ENCODE measurements at regions not wholly inside any gene's neighbourhood (a gene's known extent, or its start where the extent isn't known, plus 50 kb on each side); places are given as distances from the start of the nearest gene placed in this dataset.
A peak's percentile ranks its signal among the peaks of the same experiment; 100 is the strongest.
"Not testable (repeated sequence)": the region's sequence is repeated elsewhere in the genome, so short reads cannot be mapped to it uniquely, and the experiment has no call there.

GRCh38 chr13:59300355-59301173, 863.2 kb downstream of the DIAPH3 start:
- no peak for DNase-seq (ENCODE audit: low spot score)

DNA sequence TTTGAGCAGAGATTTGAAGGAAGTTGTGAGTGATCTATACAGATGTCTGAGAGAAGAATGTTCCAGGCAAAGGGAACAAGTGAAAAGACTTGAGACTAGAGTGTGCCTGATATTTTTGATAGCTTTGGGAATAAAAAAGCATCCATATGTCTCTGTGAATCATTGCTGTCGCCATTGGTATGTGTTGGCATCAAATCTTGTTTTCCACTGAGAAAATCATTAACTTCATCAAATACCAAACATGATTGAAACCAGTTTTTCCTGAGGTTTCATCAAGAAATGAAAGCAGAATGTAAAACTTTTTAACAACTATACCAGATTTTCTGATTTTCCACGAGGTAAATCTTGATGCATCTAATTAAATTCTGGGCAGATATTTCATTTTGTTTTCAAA, 862.6 kb downstream of the DIAPH3 start:
- no peak for DNase-seq (ENCODE audit: low spot score)

GRCh38 chr13:59303433-59303832, 860.3 kb downstream of the DIAPH3 start:
- no peak for DNase-seq (ENCODE audit: low spot score)

GRCh38 chr13:59304596-59304995, 859.1 kb downstream of the DIAPH3 start:
- no peak for DNase-seq (ENCODE audit: low spot score)

- no peak for DNase-seq (ENCODE audit: low spot score)
These were observed 857.8 kb downstream of the DIAPH3 start for GRCh38 chr13:59305896-59306295.

DNA sequence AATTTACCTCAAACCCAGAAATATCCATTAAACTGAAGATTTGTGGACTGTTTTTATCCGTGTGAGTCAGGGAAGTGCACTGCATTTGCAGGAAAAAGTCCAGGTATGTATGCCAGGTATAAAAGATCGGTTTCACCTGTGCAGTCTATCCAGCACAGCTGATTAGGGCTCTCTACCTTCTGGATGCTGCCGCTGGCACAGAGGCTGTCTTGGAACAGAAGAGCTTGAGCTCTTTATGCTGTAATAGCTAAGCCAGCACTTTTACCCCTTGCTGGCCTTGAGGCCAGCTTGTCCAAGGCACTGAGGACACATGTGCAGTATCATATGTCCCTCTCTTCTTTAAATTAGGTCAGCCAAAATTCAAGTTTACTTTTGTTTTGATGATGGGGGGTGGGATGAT, 851.0 kb downstream of the DIAPH3 start:
- DNase-seq (ENCODE audit: low spot score), result no peak

DNA sequence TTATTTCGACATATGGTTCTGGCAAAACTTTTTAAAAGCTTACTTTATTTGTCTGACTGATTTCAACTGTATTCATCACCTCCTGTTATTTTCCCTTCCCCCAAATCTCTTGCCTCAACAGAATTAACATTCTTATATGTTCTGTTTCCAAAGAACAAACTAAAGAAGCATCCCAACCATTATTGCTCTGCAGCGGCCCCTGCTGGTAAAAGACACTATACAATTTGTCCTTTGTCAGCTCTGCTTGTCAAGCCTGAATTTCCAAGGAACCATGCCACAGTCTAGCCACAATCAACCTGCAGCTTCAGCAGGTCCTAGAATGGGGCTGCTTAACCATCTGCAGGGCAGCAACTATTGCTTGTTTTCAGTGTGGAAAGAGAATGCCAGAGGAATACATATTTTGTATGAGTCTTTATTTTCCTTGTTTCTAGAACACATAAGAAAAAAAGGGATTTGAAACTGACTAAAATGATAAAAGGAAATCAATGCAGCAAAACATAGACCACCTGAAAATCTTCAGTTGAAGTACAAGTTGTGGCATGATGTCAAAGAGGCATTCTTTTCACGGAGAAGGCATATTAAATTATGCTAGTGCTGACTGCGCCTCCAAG, 845.3 kb downstream of the DIAPH3 start:
- peak; percentile 41 for DNase-seq (ENCODE audit: low spot score)

- DNase-seq (ENCODE audit: low spot score), result no peak
These were observed 844.5 kb downstream of the DIAPH3 start for GRCh38 chr13:59319276-59319675.

GRCh38 chr13:59320021-59320420, 843.7 kb downstream of the DIAPH3 start:
- no peak for DNase-seq (ENCODE audit: low spot score)

DNA sequence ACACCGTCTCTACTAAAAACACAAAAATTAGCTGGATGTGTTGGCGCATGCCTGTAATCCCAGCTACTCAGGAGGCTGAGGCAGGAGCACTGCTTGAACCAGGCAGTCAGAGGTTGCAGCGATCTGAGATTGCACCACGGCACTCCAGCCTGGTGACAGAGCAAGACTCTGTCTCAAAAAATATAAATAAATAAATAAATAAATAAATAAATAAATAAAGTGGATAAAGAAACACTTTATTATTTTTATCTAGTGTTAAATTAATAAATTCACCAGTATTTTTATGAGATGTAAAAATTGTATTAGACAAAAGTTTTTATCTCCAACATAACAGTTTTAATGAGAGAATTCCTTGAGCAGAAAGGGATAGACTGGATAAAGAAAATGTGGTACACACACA, 839.3 kb downstream of the DIAPH3 start:
- DNase-seq (ENCODE audit: low spot score), result not testable (repeated sequence)

GRCh38 chr13:59326717-59327116, 837.0 kb downstream of the DIAPH3 start:
- DNase-seq (ENCODE audit: low spot score), result no peak

- DNase-seq (ENCODE audit: low spot score), result no peak
These were observed 833.0 kb downstream of the DIAPH3 start for GRCh38 chr13:59330764-59331163.

DNA sequence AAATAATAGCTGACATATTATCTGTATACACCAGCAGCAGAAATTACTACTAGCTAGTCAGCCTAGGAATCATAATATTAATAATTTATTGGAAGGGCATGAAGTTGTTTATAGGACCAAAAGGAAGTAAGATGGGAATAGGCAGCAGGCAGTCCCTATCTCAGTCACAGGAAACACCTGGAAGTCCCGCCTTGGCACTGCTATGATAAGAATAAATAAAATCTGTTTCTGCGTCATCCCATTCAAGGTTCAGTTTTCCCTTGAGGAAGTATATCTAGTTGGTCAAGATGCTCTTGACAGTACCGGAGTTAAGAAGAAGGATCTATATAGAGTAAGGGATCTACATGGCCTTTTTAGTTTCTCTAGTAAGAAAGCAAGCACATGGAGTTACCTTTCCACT, 830.8 kb downstream of the DIAPH3 start:
- DNase-seq (ENCODE audit: low spot score), result no peak

DNA sequence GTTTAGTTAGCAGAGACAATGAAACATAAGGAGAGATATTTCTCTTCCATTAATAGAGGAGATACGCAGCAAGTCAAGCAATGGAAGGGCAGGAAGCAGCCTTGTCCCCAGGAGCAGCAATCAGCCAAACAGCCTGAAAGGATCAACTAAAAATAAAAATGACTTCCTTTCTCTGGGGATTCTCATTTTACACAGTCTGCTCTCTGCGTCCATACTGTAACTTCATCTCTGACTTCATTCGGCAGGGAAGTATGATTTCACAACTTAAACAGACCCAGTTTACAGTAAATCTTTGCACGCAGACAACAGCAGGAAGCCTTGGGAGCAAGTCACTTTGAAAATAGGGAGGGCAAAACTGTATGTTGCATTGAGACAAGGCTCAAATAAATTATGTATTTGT, 826.7 kb downstream of the DIAPH3 start:
- no peak for DNase-seq (ENCODE audit: low spot score)

DNA sequence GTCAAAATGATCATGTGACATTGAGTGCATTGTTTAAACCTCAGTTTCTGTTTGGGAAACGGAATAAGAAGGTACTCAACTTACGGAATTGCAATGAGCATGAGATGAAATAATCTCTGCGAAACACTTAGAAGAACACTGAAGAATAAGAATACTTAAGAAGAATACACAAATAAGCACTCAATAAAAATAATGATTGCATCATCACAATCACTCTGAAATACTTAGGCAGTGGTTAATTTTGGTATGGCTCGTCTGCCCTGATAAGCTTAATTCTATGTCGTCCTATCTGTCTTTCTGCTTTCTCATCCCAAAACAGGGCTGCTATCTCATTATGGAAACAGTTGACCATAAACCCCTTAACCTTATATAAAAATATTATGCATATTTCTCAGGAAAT, 823.6 kb downstream of the DIAPH3 start:
- no peak for DNase-seq (ENCODE audit: low spot score)

GRCh38 chr13:59340581-59340980, 823.1 kb downstream of the DIAPH3 start:
- no peak for DNase-seq (ENCODE audit: low spot score)

- no peak for DNase-seq (ENCODE audit: low spot score)
These were observed 821.3 kb downstream of the DIAPH3 start for GRCh38 chr13:59342400-59342799.

DNA sequence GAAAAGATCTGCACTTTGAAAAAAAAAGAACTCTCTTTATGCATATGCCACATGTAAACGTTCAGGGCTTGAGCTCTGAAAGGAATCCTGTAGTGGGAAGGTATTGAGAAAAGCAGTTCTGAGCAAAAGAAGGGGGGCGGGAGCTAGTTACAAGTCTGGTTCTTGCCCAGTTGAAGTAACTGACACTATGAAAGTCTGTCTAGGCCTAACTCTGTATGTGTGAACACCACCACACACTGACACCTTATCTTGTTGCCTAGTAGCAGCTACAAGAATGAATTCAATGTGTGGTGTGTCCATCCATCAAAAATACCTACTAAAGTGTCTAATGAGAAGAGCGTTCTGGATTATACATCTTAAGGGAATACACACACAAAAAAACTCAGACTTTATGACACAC, 820.6 kb downstream of the DIAPH3 start:
- DNase-seq (ENCODE audit: low spot score), result no peak

- DNase-seq (ENCODE audit: low spot score), result no peak
These were observed 819.5 kb downstream of the DIAPH3 start for GRCh38 chr13:59343993-59344822.

GRCh38 chr13:59345311-59345710, 818.4 kb downstream of the DIAPH3 start:
- no peak for DNase-seq (ENCODE audit: low spot score)

GRCh38 chr13:59346999-59347723, 816.6 kb downstream of the DIAPH3 start:
- DNase-seq (ENCODE audit: low spot score), result no peak

DNA sequence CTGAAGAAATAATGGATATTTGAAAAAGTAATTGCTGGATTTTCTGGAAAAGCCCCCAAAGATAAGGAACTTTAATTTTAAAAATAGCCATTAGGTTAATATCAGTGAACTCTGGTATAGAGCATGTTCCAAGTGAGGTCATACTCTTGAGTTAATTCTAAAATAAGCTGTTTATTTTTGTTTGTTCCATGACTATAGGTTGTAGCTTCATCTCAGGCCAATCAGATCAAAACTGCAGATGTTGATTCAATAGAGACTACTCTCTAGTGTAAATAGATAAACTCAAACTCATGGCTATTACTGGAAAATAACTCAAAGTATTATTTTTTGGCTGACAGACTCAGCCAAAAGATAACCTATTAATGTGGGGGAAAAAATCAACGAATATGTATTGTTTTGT, 815.1 kb downstream of the DIAPH3 start:
- DNase-seq (ENCODE audit: low spot score), result no peak

Measured in A172 (cell line).